Right atrium auricular region (tissue), 2 donors: ENCODE measurements at regions not wholly inside any gene's neighbourhood (a gene's known extent, or its start where the extent isn't known, plus 50 kb on each side); places are given as distances from the start of the nearest gene placed in this dataset.

Experiments used
- DNase-seq: peaks from one replicate; pipeline ENCODE4 v3.0.0-alpha.2; 2019; ENCODE audit warnings: low spot score
- H3K27ac ChIP-seq, 2 donors: fragments of 200-600 bp; sonication (generic); 1 replicate in 1 of 2; 2 replicates in 1 of 2; pipeline ENCODE4 v1.5.1; 2016 to 2019
- H3K27me3 ChIP-seq, 2 donors: fragments of 200-600 bp; sonication (generic); one replicate each; pipeline versions ENCODE4 v1.5.1 to v1.6.0; 2017 to 2019
- H3K36me3 ChIP-seq: fragments of 200-600 bp; sonication (generic); one replicate; pipeline ENCODE4 v1.5.1; 2016
- H3K4me1 ChIP-seq, 2 donors: fragments of 200-600 bp; sonication (generic); one replicate each; pipeline versions ENCODE4 v1.5.1 to v1.6.0; 2017 to 2019
- H3K4me3 ChIP-seq, 2 donors: fragments of 200-600 bp; sonication (generic); 1 replicate in 1 of 2; 2 replicates in 1 of 2; pipeline ENCODE4 v1.5.1; 2017 to 2019; ENCODE audit warnings: mild to moderate bottlenecking in 1 of 2, moderate library complexity in 1 of 2
- H3K9me3 ChIP-seq, 2 donors: fragments of 200-600 bp; sonication (generic); one replicate each; pipeline ENCODE4 v1.5.1; 2019
- TF ChIP-seq, protein P1 (sequence below), 2 donors: fragments of 200-600 bp; sonication (generic); IDR thresholded peaks; one replicate each; pipeline ENCODE4 v1.5.1; 2019; ENCODE audit warnings: antibody characterized with exemption in 2 of 2

DNA sequence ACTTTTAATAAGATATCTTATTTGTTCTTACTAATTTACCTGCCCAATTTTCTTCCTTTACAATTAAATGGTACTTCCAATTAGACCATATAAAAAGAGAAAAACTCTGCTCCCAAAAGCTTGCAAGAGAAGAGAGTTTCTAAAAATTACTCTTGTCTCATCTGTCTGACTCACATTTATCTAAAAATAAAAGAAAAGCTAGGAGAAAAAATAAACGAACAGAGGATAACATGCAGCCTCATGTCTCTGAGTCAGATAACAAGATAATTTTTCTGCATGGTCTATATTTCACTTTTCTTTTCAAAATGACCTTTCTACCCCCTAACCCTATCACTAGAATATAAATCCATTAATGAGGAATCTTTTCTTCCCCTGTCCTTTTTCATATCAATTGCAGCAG lies 127.2 kb upstream of the TCF21 start:
- Histone ChIP-seq H3K27ac (peak overlapping the region; percentile 51 to 59), H3K4me3 (no peak overlapping the region), H3K4me1 (peaks cover 0 to 16% of the 10 kb centered on the region in 2 donors), H3K36me3 (no peaks in the 10 kb centered on the region), H3K9me3 (no peaks in the 10 kb centered on the region), H3K27me3 (no peaks in the 10 kb centered on the region)
- TF ChIP-seq, protein P1, sequence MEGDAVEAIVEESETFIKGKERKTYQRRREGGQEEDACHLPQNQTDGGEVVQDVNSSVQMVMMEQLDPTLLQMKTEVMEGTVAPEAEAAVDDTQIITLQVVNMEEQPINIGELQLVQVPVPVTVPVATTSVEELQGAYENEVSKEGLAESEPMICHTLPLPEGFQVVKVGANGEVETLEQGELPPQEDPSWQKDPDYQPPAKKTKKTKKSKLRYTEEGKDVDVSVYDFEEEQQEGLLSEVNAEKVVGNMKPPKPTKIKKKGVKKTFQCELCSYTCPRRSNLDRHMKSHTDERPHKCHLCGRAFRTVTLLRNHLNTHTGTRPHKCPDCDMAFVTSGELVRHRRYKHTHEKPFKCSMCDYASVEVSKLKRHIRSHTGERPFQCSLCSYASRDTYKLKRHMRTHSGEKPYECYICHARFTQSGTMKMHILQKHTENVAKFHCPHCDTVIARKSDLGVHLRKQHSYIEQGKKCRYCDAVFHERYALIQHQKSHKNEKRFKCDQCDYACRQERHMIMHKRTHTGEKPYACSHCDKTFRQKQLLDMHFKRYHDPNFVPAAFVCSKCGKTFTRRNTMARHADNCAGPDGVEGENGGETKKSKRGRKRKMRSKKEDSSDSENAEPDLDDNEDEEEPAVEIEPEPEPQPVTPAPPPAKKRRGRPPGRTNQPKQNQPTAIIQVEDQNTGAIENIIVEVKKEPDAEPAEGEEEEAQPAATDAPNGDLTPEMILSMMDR (IDR thresholded peaks at IDR 0.05), result no peak
- no peak for DNase-seq

DNA sequence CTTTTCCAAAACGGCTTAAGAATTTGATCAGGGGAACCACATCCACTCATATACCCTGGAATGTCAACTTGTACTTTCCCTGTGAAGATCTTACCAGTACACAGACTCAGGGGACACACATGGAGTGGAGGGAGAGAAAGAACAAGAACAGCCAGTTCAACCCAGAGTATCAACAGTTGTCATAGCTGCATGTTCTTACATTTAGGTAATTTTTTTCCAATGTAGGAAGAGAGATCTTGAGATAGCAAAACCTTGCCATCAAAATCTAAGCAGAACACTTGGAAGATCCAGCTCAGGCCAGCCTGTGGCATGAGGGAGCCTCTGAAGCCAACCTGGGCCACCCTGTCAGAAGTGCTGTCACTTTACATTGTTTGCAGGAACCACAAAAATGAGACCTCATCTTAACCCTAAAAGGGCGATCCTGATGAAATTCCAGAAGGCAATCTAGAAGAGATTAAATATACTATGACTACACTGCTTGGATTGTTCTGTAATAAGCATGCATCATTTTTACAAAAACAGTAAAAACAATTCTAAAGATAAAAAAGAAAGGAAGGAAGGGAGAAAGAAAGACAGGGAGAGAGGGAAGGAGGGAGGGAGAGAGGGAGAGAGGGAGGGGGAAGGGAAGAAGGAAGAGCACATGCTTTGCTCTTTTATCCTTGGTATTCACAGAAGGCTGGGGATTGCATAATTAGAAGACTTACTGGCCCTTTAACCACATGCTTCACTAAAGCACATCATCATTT lies 124.7 kb upstream of the TCF21 start:
- no peak for DNase-seq
- H3K4me1 ChIP-seq, result peaks cover 0 to 9% of the 10 kb centered on the region in 2 donors
- H3K4me3 ChIP-seq, result no peak overlapping the region
- no peaks in the 10 kb centered on the region for H3K27me3 ChIP-seq
- no peaks in the 10 kb centered on the region for H3K36me3 ChIP-seq
- no peaks in the 10 kb centered on the region for H3K9me3 ChIP-seq
- H3K27ac ChIP-seq, result peak overlapping the region; percentile 14 to 68
- TF ChIP-seq, protein P1 (IDR thresholded peaks at IDR 0.05), result no peak

DNA sequence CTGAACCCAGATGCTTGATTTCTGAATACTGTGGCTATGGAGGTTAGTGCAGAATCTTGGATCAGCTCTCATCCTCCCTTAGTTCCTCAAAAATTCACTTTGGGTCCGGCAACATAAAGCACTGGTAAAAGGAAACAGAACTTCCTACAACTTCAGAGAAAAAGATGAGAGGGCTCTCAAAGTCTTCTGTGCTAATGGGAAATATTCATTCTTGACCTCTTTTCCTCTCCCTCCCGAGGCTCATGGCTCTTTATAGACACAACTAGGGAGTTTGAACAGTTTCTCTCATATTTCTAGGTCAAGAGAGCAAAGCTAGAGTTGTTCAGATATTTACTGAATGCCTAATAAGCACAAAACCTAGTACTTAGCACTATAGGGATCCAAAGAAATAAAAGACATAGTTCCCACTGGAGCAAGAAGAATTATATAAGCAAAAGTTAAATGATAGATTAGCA lies 124.1 kb upstream of the TCF21 start:
- no peaks in the 10 kb centered on the region for H3K36me3 ChIP-seq
- peak overlapping the region; percentile 14 to 68 for H3K27ac ChIP-seq
- no peak for DNase-seq
- no peaks in the 10 kb centered on the region for H3K27me3 ChIP-seq
- H3K9me3 ChIP-seq, result no peaks in the 10 kb centered on the region
- H3K4me1 ChIP-seq, result peaks cover 0 to 9% of the 10 kb centered on the region in 2 donors
- no peak overlapping the region for H3K4me3 ChIP-seq
- TF ChIP-seq, protein P1 (IDR thresholded peaks at IDR 0.05), result no peak

DNA sequence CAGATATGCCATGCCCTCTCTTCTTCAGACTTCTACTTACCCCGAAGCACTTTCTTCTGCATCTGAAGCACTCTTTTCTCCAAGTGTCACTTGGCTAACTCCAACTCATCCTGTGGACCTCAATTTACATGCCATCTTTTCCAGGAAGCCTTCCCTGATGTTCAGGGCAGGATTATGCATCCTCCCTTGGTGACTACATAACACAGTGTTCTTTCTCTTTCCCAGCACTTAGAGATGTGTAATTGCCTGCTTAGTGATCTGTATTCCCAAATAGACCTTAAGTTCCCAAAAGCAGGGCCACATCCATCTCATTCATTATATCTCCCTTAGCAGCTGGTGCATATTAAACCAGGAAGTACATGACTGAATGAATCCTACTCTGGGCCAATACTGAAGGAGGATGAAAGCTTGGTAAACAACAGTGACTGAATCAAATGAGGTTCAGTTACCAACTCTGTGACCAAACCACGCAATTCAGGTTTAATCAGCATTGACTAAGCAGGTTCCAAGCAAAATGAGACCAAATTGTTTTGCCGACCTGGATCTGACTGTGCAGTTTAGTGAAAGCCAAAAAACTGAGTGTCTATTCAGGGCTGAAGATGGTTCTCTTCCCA lies 121.4 kb upstream of the TCF21 start:
- DNase-seq, result no peak
- Histone ChIP-seq H3K4me1 (peaks cover 0 to 9% of the 10 kb centered on the region in 2 donors), H3K9me3 (no peaks in the 10 kb centered on the region), H3K36me3 (no peaks in the 10 kb centered on the region), H3K27me3 (no peaks in the 10 kb centered on the region), H3K4me3 (no peak overlapping the region), H3K27ac (no peak overlapping the region)
- TF ChIP-seq, protein P1 (IDR thresholded peaks at IDR 0.05), result no peak

DNA sequence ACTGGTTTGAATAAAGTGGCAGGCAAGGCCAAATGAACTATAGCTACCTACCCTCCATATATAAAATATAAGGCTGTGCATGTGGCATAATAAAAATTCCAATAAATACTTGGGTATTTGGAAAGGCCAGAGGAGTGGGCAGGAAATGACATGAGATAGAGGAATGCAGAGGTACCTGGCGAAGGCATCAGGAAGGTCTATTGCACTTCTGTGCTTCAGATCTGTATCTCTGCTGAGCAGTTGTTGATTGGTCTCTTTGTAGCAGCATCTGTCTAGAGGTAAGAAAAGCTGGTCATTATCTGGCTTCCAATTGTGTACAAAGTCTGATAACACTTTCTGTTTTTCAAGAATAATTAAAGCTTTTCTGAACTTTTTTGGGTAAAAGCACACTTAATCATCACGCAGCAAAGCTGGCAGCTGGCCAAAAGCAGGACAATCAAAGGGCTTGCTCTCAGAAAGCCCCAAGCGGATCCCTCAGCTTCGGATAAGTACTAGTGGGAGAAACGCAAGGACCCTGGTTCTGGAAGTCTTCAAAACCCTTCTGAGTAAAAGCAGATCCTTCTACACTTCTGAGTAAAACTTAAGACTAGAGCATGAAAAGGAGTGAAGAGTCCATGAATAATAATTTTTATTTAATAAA lies 120.1 kb upstream of the TCF21 start:
- TF ChIP-seq, protein P1 (IDR thresholded peaks at IDR 0.05), result no peak
- peak; percentile 64 for DNase-seq
- Histone ChIP-seq H3K4me1 (peaks cover 0 to 4% of the 10 kb centered on the region in 2 donors), H3K27ac (no peak overlapping the region), H3K36me3 (no peaks in the 10 kb centered on the region), H3K9me3 (no peaks in the 10 kb centered on the region), H3K27me3 (no peaks in the 10 kb centered on the region), H3K4me3 (no peak overlapping the region)
